ENCODE measurements at regions not wholly inside any gene's neighbourhood (a gene's known extent, or its start where the extent isn't known, plus 50 kb on each side); places are given as distances from the start of the nearest gene placed in this dataset.

DNA sequence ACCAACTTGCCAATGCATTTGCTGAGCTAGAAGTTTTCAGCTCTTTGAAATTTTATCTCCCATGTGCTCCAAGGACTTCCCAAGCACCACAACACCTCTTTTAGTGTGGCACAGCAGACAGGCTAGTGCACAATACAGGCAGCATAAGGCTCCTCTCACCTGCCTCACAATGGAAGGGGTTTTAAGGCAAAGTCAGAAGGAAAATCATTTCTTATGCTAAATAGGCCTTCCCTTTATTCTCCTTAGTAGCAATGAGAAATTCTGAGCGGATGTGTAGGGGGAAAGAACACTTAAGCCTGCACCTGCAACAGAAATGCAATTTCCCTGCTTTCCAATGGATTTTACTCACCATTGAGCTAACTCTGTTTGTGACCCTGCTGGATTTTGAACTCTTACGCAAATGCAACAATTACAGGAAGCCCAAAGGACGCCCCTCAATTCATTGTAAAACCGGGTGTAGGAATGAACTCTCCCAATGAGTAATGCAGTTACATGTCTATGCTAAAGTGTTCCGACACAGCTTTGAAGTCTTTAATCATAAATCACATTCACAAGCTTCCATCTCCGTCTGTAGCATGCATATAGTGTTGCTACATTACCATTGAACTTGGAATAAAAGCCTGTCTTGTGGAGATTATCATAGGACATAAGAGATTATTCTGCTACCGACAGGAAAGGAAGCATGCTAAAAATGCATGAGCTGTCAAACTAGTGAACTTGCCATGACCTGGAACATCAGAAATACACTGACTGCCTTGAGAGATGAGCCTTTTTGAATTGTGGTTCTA lies 1084.9 kb downstream of the RPA4 start:
- intact Hi-C loops (cut with DNase I), result no loop called here
- no peak for DNase-seq (ENCODE audit: low spot score)

DNA sequence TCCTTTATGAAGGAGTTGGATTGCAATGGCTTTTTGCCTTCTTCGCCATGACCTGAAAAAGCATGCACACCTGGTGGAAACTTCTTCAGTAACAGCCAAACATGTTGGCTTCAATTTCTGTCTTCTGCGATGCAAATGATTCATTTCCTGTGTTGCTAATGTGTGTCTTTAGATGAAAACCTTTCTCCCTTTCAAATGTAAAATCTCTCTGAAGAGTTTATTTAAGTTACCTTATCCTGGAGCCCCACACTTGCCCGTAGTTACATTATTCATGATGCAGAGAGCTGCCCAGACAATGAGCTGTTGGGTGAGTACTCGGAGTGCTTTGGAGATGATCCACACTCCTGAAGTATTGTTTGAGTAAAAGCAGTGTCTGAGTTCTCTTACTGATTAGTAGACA lies 1100.9 kb downstream of the RPA4 start:
- DNase-seq (ENCODE audit: low spot score), result no peak
- intact Hi-C loops (cut with DNase I), result no loop called here

DNA sequence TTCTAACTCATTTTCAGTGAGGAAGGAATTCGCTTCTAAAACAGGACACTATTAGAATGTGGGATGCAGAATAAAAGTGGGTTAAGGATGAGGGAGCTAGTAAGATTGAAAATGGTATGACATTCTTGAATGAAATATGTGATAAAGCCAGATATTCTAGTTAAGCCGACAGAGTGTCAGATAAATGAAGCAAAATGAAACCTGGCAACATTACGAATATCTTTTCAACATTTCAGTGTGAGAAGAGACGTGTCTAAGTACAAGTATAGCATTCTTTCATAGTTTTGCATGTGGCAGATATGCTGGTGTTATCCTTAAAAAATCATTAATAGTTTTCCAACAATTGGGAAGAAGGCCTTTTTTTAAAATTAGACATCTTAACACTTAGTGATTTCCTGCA lies 1101.4 kb downstream of the RPA4 start:
- DNase-seq (ENCODE audit: low spot score), result no peak
- intact Hi-C loops (cut with DNase I), result no loop called here

DNA sequence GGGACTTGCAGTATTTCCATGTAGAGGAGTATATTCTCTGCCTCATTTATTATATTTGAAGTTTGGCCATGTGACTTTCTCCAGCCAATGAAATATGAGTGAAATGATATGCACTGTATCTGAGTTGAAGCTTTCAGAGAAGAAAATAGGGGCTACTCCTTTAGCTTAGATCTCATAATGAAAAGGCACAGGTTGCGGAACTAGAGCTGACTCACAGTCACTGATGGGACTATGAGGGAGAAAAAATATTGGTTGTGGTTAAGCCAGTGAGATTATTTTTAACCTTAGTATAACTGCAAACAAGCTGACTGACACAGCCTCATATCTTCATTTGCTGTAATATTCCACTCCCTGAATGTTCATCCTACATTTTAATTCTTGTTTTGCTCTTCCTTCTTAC lies 1104.3 kb downstream of the RPA4 start:
- DNase-seq (ENCODE audit: low spot score), result no peak
- intact Hi-C loops (cut with DNase I), result loop anchor here in 1 of 2 donors (2.0 kb wide), 1 partner anchor 37 kb away; no protein-coding TSS in a partner anchor

DNA sequence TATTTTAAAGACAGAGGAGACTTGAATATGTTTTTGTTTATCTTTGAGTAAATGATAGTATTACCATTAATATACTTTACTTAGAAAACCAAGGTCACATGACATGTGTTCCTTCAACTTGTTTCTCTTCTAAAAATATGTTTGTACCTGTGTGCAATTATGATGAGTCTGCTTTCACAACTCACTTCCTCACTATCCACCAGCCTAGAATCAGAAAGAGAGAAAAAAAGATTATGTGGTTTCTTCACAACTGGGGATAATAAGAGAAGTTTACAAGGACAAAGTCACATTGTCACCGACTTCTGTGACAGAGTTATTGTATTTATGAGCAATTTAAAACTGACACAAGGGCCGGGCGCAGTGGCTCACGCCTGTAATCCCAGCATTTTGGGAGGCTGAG lies 1112.1 kb downstream of the RPA4 start:
- no peak for DNase-seq (ENCODE audit: low spot score)
- intact Hi-C loops (cut with DNase I), result no loop called here

- no peak for DNase-seq (ENCODE audit: low spot score)
- intact Hi-C loops (cut with DNase I), result no loop called here
These were observed 1145.0 kb downstream of the RPA4 start for GRCh38 chrX:98028691-98029090.

GRCh38 chrX:98029861-98030260 lies 1146.2 kb downstream of the RPA4 start:
- intact Hi-C loops (cut with DNase I), result no loop called here
- no peak for DNase-seq (ENCODE audit: low spot score)

GRCh38 chrX:98057176-98057575 lies 1173.5 kb downstream of the RPA4 start:
- peak; percentile 74 for DNase-seq (ENCODE audit: low spot score)
- intact Hi-C loops (cut with DNase I), result no loop called here

- DNase-seq (ENCODE audit: low spot score), result no peak
- intact Hi-C loops (cut with DNase I), result no loop called here
These were observed 1181.4 kb downstream of the RPA4 start for GRCh38 chrX:98065151-98065550.

GRCh38 chrX:98067611-98068010 lies 1183.9 kb downstream of the RPA4 start:
- intact Hi-C loops (cut with DNase I), result no loop called here
- no peak for DNase-seq (ENCODE audit: low spot score)

DNA sequence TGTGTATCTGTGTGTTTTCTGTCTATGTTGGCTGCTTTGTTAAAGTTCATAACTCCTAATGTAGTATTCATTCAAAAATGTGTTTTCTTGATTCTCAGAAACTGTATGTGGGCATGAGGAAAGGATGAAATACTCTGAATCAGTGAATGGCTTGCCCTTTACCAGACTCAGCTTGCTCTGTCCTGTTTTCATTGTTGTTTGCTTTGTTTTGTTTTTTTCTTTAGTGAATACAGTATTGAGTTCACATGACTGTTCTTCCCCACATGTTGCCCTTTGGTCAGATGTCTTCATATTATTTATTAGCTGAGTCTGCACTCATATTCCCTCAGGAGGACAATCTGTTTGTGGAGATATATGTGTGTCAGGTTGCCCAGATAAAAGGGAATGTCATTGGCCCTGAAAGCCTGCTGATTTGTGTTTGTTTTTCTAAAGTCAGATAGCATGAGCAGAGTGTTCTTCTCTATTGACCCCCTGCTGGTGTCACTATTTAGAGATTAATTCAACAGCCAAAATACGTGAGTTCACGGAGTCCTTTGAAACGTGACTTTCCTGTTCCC lies 1184.4 kb downstream of the RPA4 start:
- intact Hi-C loops (cut with DNase I), result no loop called here
- DNase-seq (ENCODE audit: low spot score), result no peak

DNA sequence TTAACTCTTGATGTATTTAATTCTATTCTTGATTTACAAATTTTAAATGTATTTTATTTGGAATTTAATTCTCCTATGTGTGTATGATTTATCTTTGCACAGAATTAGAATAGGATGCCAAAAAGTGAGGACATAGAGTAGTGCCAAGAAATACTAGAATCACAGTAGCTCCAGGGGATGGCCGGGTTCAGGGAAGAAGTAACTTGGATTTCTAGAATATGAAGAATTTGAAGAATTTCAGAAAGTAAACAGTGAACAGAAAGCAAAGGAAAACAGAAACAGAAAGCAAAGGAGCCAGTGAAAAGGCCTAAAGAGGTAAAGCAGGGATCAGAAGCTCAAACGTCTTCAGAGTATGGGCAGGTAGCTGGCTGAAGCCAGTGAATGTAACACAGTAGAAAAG lies 1187.6 kb downstream of the RPA4 start:
- no peak for DNase-seq (ENCODE audit: low spot score)
- intact Hi-C loops (cut with DNase I), result no loop called here

GRCh38 chrX:98077440-98077839 lies 1193.7 kb downstream of the RPA4 start:
- intact Hi-C loops (cut with DNase I), result no loop called here

DNA sequence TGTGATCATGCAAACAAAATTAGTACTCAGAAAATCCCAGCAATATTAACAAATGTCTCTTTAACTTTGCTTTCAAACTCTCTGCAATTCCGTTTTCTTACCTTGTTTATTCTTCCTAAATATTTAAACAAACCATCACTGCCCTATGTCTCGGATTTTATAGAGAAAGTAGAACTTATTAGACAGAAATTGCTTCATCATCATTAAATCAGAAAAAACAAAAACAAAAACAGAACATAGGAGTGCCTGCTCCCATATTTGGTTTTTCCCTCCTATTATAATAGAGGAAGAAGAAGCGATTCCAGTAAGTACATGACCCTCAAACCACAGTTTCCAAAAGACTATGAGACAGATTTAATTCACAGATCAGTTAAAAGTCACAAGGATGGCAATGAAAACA lies 1228.0 kb downstream of the RPA4 start:
- DNase-seq (ENCODE audit: low spot score), result no peak
- intact Hi-C loops (cut with DNase I), result no loop called here

More at GRCh38 chrX:98077440-98077839, 1193.7 kb downstream of the RPA4 start:
- DNase-seq (ENCODE audit: low spot score), result no peak

- intact Hi-C loops (cut with DNase I), result no loop called here
- no peak for DNase-seq (ENCODE audit: low spot score)
These were observed 1230.3 kb downstream of the RPA4 start for GRCh38 chrX:98114021-98114420.

DNA sequence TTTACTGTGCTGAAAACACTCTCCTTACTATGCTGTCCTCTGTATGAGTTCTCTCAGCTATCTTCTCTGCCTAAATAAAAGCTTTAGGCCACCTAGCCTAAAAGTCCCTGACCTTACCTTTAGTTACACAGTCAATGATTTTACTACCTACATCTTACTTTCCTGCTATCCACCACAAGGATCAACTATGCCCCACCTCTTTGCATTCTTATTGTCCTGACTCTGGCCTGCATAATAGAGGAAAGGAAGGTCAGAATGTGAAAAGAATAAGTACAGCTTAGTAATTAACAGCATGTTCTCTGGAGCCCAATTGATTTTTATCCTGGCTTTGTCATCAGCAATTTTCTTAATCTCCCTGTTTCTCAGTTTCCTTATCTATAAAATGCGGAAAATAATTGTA lies 1257.8 kb downstream of the RPA4 start:
- no peak for DNase-seq (ENCODE audit: low spot score)
- intact Hi-C loops (cut with DNase I), result no loop called here

DNA sequence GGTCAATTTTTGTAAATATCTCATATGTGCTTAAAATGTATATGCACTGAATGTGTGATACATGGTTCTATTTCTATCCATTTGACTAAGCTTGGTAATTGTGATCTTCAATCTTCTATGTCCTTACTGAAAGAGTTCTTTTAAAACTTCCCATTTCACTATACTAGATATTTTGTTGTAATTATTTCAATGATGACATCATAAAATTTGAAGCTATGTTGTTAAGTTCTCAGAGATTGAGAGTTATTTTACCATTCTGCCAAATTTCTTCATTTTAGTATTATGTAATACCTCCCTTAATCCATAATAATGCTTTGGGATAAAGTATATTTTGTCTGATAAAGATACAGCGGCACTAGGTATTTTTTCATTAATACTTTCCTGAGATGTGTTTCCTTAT lies 1307.3 kb downstream of the RPA4 start:
- intact Hi-C loops (cut with DNase I), result no loop called here
- DNase-seq (ENCODE audit: low spot score), result no peak

DNA sequence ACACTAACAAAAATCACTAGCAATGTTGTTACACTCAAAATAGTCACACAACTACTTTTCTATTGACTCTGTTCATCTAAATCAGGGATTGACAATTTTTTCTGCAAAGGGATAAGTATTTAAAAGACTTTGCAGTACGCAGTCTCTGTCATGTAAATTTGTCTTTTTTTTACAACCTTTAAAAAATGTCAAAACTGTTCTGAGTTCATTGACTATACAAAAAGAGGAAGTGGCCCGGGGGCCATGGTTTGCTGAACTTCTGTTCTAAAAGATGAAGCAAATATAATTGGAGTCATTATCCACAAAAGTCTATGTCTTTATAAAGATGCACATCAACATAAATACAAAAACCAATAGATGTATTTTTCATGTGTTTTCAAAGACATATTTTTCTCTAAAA lies 1310.3 kb downstream of the RPA4 start:
- DNase-seq (ENCODE audit: low spot score), result no peak
- intact Hi-C loops (cut with DNase I), result no loop called here

DNA sequence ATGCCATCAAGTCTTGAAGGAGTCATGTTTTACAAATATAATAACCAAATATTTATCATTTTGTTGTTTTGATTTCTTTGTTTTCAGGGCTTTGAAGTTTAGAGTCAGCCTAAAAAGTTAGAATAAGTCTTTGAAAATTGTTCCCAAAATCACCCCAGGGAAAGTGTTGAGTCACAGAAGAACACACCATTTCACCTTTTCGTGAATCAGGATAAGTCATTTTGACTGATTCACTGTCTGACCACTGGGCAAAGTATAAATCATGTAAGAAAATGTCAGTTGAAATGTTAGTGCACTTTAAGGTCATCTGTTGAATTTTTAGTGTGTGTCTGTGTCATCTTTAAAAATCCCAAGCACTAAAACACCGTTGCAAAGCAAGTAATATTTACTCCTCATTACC lies 1320.1 kb downstream of the RPA4 start:
- no peak for DNase-seq (ENCODE audit: low spot score)
- intact Hi-C loops (cut with DNase I), result no loop called here

DNA sequence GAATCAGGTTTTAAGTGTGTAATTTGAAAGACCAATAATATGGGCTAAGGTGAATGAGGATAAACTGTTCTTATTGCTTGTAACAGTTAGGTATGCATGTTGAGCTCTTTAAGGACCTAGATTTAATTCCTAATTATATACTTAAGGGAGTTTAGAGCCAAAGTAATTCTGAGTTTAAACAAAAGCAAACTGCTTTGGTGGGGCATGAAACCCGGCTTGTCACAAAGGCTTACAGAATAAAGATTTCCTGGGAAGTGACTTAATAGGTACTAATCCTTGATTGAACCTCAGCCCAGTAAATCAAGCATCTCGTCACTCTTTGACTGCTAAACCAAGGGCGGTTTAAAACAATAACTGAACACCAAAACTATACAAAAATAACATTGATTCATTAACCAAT lies 1324.2 kb downstream of the RPA4 start:
- intact Hi-C loops (cut with DNase I), result no loop called here
- DNase-seq (ENCODE audit: low spot score), result no peak

DNA sequence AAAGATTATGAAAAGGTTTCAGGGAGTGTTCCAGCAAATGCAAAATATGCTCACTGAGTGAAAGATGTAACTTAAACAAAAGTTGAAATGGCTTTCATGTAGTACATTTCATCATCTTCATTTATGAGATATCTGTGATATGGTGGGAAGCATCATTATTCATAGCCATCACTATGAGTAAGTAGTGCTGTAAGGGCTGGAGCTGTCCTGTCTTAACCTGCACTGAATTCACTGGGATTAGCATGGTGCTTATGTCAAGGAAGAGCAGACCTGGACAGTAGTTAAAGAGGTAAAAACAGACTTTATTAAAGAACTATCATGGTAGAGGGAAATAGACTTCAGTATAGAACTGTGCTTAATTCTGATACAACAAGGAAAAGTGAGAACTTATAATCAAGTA lies 1347.3 kb downstream of the RPA4 start:
- DNase-seq (ENCODE audit: low spot score), result no peak
- intact Hi-C loops (cut with DNase I), result loop anchor here in 1 of 2 donors (10.0 kb wide), 1 partner anchor 1366 kb away; no protein-coding TSS in a partner anchor

All from posterior vena cava (tissue), 2 donors.